MM.1S (cell line): ENCODE measurements at regions not wholly inside any gene's neighbourhood (a gene's known extent, or its start where the extent isn't known, plus 50 kb on each side); places are given as distances from the start of the nearest gene placed in this dataset.
A peak's percentile ranks its signal among the peaks of the same experiment; 100 is the strongest.

Source experiments
- DNase-seq: peaks from one replicate; pipeline ENCODE4 v3.0.0-alpha.2; 2015
- H2AFZ ChIP-seq: fragments of 300-600 bp; sonication (generic); 2 replicates; pipeline ENCODE4 v1.6.0; 2016; ENCODE audit warnings: antibody characterized with exemption, low read length
- H3F3A ChIP-seq: fragments of 300-600 bp; sonication (generic); 2 replicates; pipeline ENCODE4 v1.6.1; 2016; ENCODE audit warnings: mild to moderate bottlenecking, antibody characterized with exemption, low read length, moderate library complexity, mixed read lengths; ENCODE audit not compliant: insufficient read depth
- H3K27ac ChIP-seq: fragments of 300-600 bp; sonication (generic); 2 replicates; pipeline ENCODE4 v1.5.1; 2016; ENCODE audit warnings: mild to moderate bottlenecking, low read length
- H3K27me3 ChIP-seq: fragments of 300-600 bp; sonication (generic); replicated peaks from 2 replicates; pipeline ENCODE4 v1.6.0; 2016; ENCODE audit warnings: low read length; ENCODE audit not compliant: insufficient read depth
- H3K36me3 ChIP-seq: fragments of 300-600 bp; sonication (generic); replicated peaks from 2 replicates; pipeline ENCODE4 v1.6.1; 2016; ENCODE audit warnings: mild to moderate bottlenecking, low read length, mixed read lengths; ENCODE audit not compliant: insufficient read depth
- H3K4me1 ChIP-seq: fragments of 300-600 bp; sonication (generic); 2 replicates; pipeline ENCODE4 v1.6.1; 2016; ENCODE audit warnings: low read length, mixed read lengths
- H3K4me2 ChIP-seq: fragments of 300-600 bp; sonication (generic); 2 replicates; pipeline ENCODE4 v1.6.0; 2016; ENCODE audit warnings: low read depth, low read length
- H3K4me3 ChIP-seq: fragments of 300-600 bp; sonication (generic); 2 replicates; pipeline ENCODE4 v1.5.1; 2016; ENCODE audit warnings: low read length, mixed read lengths
- H3K79me2 ChIP-seq: fragments of 300-600 bp; sonication (generic); 2 replicates; pipeline ENCODE4 v1.6.1; 2016; ENCODE audit warnings: mixed run types, low read length, mixed read lengths
- H3K9ac ChIP-seq: fragments of 300-600 bp; sonication (generic); 2 replicates; pipeline ENCODE4 v1.6.1; 2016; ENCODE audit warnings: low read length, mixed read lengths
- H3K9me2 ChIP-seq: fragments of 300-600 bp; sonication (generic); replicated peaks from 2 replicates; pipeline ENCODE4 v1.6.1; 2016; ENCODE audit warnings: mild to moderate bottlenecking, low read length, mixed read lengths; ENCODE audit not compliant: insufficient read depth
- H3K9me3 ChIP-seq: fragments of 300-600 bp; sonication (generic); replicated peaks from 2 replicates; pipeline ENCODE4 v1.6.1; 2016; ENCODE audit warnings: mild to moderate bottlenecking, low read length, mixed read lengths; ENCODE audit not compliant: insufficient read depth
- H4K20me1 ChIP-seq: fragments of 300-600 bp; sonication (generic); 2 replicates; pipeline ENCODE4 v1.6.1; 2016; ENCODE audit warnings: mild to moderate bottlenecking, low read length, moderate library complexity, mixed read lengths; ENCODE audit not compliant: insufficient read depth
- CTCF ChIP-seq: fragments of 300-600 bp; sonication (generic); IDR thresholded peaks from 2 replicates; pipeline ENCODE4 v1.5.1; 2016; ENCODE audit warnings: antibody characterized with exemption, low read length, mixed read lengths
- EZH2 ChIP-seq: fragments of 300-600 bp; sonication (generic); optimal IDR thresholded peaks from 2 replicates; pipeline ENCODE3; 2017; ENCODE audit warnings: low read depth, mild to moderate bottlenecking, antibody characterized with exemption, low read length, mixed read lengths
- EZH2phosphoT487 ChIP-seq: fragments of 300-600 bp; sonication (generic); IDR thresholded peaks from 2 replicates; pipeline ENCODE4 v1.6.1; 2018; ENCODE audit warnings: antibody characterized with exemption, low read length

GRCh38 chr4:149247164-149247563 is 568.5 kb downstream of the IQCM start:
- no peaks in the 10 kb centered on the region for H3K79me2 ChIP-seq

GRCh38 chr4:149245333-149245732 is 570.3 kb downstream of the IQCM start:
- TF ChIP-seq CTCF (no peak), EZH2phosphoT487 (no peak)

More at GRCh38 chr4:149247164-149247563, 568.5 kb downstream of the IQCM start:
- no peaks in the 10 kb centered on the region for H3K4me1 ChIP-seq
- H3F3A ChIP-seq = no peaks in the 10 kb centered on the region
- TF ChIP-seq EZH2phosphoT487 (no peak), EZH2 (no peak), CTCF (no peak)
- no peaks in the 10 kb centered on the region for H3K36me3 ChIP-seq
- H3K27ac ChIP-seq = no peak overlapping the region
- H3K4me2 ChIP-seq = no peak overlapping the region
- no peak overlapping the region for H2AFZ ChIP-seq
- no peak overlapping the region for H3K4me3 ChIP-seq
- H3K9ac ChIP-seq = no peak overlapping the region
- H3K27me3 ChIP-seq = no peaks in the 10 kb centered on the region
- no peak for DNase-seq
- H3K9me2 ChIP-seq = no peaks in the 10 kb centered on the region
- H3K9me3 ChIP-seq = no peaks in the 10 kb centered on the region
- H4K20me1 ChIP-seq = no peaks in the 10 kb centered on the region

GRCh38 chr4:149238097-149238496 is 577.5 kb downstream of the IQCM start:
- Histone ChIP-seq H2AFZ (no peak overlapping the region), H3K9me3 (no peaks in the 10 kb centered on the region), H3K79me2 (no peaks in the 10 kb centered on the region), H3K27me3 (no peaks in the 10 kb centered on the region), H3F3A (no peaks in the 10 kb centered on the region), H3K36me3 (no peaks in the 10 kb centered on the region), H3K9me2 (no peaks in the 10 kb centered on the region), H4K20me1 (no peaks in the 10 kb centered on the region), H3K4me2 (no peak overlapping the region), H3K27ac (no peak overlapping the region), H3K4me3 (no peak overlapping the region), H3K4me1 (no peaks in the 10 kb centered on the region), H3K9ac (no peak overlapping the region)
- DNase-seq = peak; percentile 62
- TF ChIP-seq EZH2 (no peak), CTCF (no peak), EZH2phosphoT487 (no peak)

More at GRCh38 chr4:149245333-149245732, 570.3 kb downstream of the IQCM start:
- Histone ChIP-seq H3K9ac (no peak overlapping the region), H3K36me3 (no peaks in the 10 kb centered on the region), H3K9me2 (no peaks in the 10 kb centered on the region), H3K27me3 (no peaks in the 10 kb centered on the region), H2AFZ (no peak overlapping the region), H3K4me2 (no peak overlapping the region), H3K79me2 (no peaks in the 10 kb centered on the region), H3K9me3 (no peaks in the 10 kb centered on the region), H3K4me1 (no peaks in the 10 kb centered on the region), H3K4me3 (no peak overlapping the region), H4K20me1 (no peaks in the 10 kb centered on the region), H3K27ac (no peak overlapping the region), H3F3A (no peaks in the 10 kb centered on the region)
- DNase-seq = no peak
